HG03139 (cell line): ENCODE measurements at regions not wholly inside any gene's neighbourhood (a gene's known extent, or its start where the extent isn't known, plus 50 kb on each side); places are given as distances from the start of the nearest gene placed in this dataset.
"Not testable (repeated sequence)": the region's sequence is repeated elsewhere in the genome, so short reads cannot be mapped to it uniquely, and the experiment has no call there.

Source experiments
- ATAC-seq: cut with Tn5 transposase; IDR thresholded peaks from one replicate; pipeline ENCODE4 v1.9.1; 2021; ENCODE audit not compliant: unreplicated experiment

GRCh38 chr12:75710361-75711069 is 199.1 kb upstream of the KRR1 start:
- no peak for ATAC-seq

GRCh38 chr12:75709503-75709902 is 198.1 kb upstream of the KRR1 start:
- no peak for ATAC-seq

GRCh38 chr12:75708802-75709201 is 197.4 kb upstream of the KRR1 start:
- ATAC-seq = no peak

GRCh38 chr12:75707983-75708382 is 196.6 kb upstream of the KRR1 start:
- no peak for ATAC-seq

- ATAC-seq = no peak
Observed at GRCh38 chr12:75706786-75707605, 195.6 kb upstream of the KRR1 start.

GRCh38 chr12:75705749-75706711 is 194.6 kb upstream of the KRR1 start:
- ATAC-seq = no peak

GRCh38 chr12:75704664-75705063 is 193.3 kb upstream of the KRR1 start:
- ATAC-seq = no peak

GRCh38 chr12:75704208-75704607 is 192.8 kb upstream of the KRR1 start:
- no peak for ATAC-seq

- no peak for ATAC-seq
Observed at GRCh38 chr12:75703131-75703530, 191.7 kb upstream of the KRR1 start.

- ATAC-seq = no peak
Observed at GRCh38 chr12:75702477-75703093, 191.2 kb upstream of the KRR1 start.

- ATAC-seq = no peak
Observed at GRCh38 chr12:75701859-75702258, 190.4 kb upstream of the KRR1 start.

GRCh38 chr12:75699728-75700496 is 188.5 kb upstream of the KRR1 start:
- no peak for ATAC-seq

GRCh38 chr12:75699251-75699650 is 187.8 kb upstream of the KRR1 start:
- ATAC-seq = no peak

- no peak for ATAC-seq
Observed at GRCh38 chr12:75698052-75698451, 186.6 kb upstream of the KRR1 start.

- ATAC-seq = no peak
Observed at GRCh38 chr12:75695926-75696325, 184.5 kb upstream of the KRR1 start.

GRCh38 chr12:75694534-75695268 is 183.3 kb upstream of the KRR1 start:
- no peak for ATAC-seq

- ATAC-seq = no peak
Observed at GRCh38 chr12:75692876-75693275, 181.5 kb upstream of the KRR1 start.

- no peak for ATAC-seq
Observed at GRCh38 chr12:75690296-75690955, 179.0 kb upstream of the KRR1 start.

- not testable (repeated sequence) for ATAC-seq
Observed at GRCh38 chr12:75686233-75686632, 174.8 kb upstream of the KRR1 start.
